Endothelial cell of umbilical vein (primary cell): ENCODE measurements at regions not wholly inside any gene's neighbourhood (a gene's known extent, or its start where the extent isn't known, plus 50 kb on each side); places are given as distances from the start of the nearest gene placed in this dataset.

ENCODE experiments used
- BruUV-seq: library from RNA; stranded (reverse); fragments of 400-500 nt; replicated peaks from 2 replicates; lab custom pipeline; 2021; lab: Mats Ljungman, UMichigan
- CTCF ChIA-PET: fragments of 300-600, 350-600 bp; sonication (Branson Sonifier 250); formaldehyde crosslinking; loops from one replicate; lab custom pipeline; 2021; ENCODE audit warnings: antibody characterized with exemption, inconsistent platforms; lab: Charles Lee
- POLR2A ChIA-PET: fragments of 300-600, 350-600 bp; sonication (Branson Sonifier 250); formaldehyde crosslinking; loops from one replicate; lab custom pipeline; 2021; ENCODE audit warnings: antibody characterized with exemption, inconsistent platforms; lab: Charles Lee
- DNase-seq: peaks from one replicate; pipeline ENCODE4 v3.0.0-alpha.2; 2011; ENCODE audit warnings: low read depth, low spot score
- FAIRE-seq: peaks from 2 replicates; lab custom pipeline; 2011; peaks lifted over from hg19 to GRCh38; lab: Jason Lieb, UNC
- H2AFZ ChIP-seq: 2 replicates; pipeline ENCODE4 v1.6.0; 2012; ENCODE audit warnings: low read depth, low read length, control low read depth, inconsistent platforms
- H3K27ac ChIP-seq: 2 replicates; pipeline ENCODE4 v1.5.1; 2011; ENCODE audit warnings: low read depth, mild to moderate bottlenecking, control low read depth, low read length, moderate library complexity; ENCODE audit not compliant: insufficient read depth
- H3K27me3 ChIP-seq, 2 experiments: 2 replicates each; pipeline versions ENCODE4 v1.6.0 to v1.6.1; 2011; ENCODE audit warnings: low read length in 2 of 2, mixed read lengths in 1 of 2; ENCODE audit not compliant: control insufficient read depth in 2 of 2, insufficient read depth in 2 of 2
- H3K36me3 ChIP-seq, 2 experiments: 2 replicates in 1 of 2; 3 replicates in 1 of 2; pipeline ENCODE4 v1.5.1; 2011; ENCODE audit warnings: low read length in 2 of 2, mild to moderate bottlenecking in 1 of 2, moderate library complexity in 1 of 2; ENCODE audit not compliant: control insufficient read depth in 2 of 2, insufficient read depth in 2 of 2; ENCODE audit errors: extremely low read depth in 1 of 2
- H3K4me1 ChIP-seq: 3 replicates; pipeline ENCODE4 v1.5.1; 2011; ENCODE audit warnings: mild to moderate bottlenecking, low read length; ENCODE audit not compliant: control insufficient read depth, insufficient read depth; ENCODE audit errors: extremely low read depth
- H3K4me2 ChIP-seq: 2 replicates; pipeline ENCODE4 v1.6.1; 2011; ENCODE audit warnings: low read length, control low read depth, mixed read lengths; ENCODE audit not compliant: insufficient read depth
- H3K4me3 ChIP-seq, 3 experiments: fragments of 200-600 bp in 1 of 3; sonication (generic), shearing (Covaris generic) in 1 of 3; replicated peaks in 1 of 3; 2 replicates each; pipeline ENCODE4 v1.5.1; 2011 to 2016; ENCODE audit warnings: control low read depth in 3 of 3, low read length in 3 of 3, mild to moderate bottlenecking in 2 of 3, inconsistent platforms in 1 of 3, low read depth in 1 of 3, moderate library complexity in 1 of 3; ENCODE audit not compliant: insufficient read depth in 1 of 3
- H3K79me2 ChIP-seq: 2 replicates; pipeline ENCODE4 v1.6.0; 2012; ENCODE audit warnings: low read length, inconsistent platforms; ENCODE audit not compliant: control insufficient read depth, insufficient read depth
- H3K9ac ChIP-seq: replicated peaks from 2 replicates; pipeline ENCODE3; 2011; ENCODE audit warnings: low read length, control low read depth; ENCODE audit not compliant: insufficient read depth; ENCODE audit errors: extremely low read depth
- H3K9me1 ChIP-seq: replicated peaks from 3 replicates; pipeline ENCODE4 v1.6.0; 2011; ENCODE audit warnings: mild to moderate bottlenecking, low read length; ENCODE audit not compliant: control insufficient read depth, insufficient read depth; ENCODE audit errors: extremely low read depth
- H3K9me3 ChIP-seq: replicated peaks from 2 replicates; pipeline ENCODE4 v1.5.1; 2012; ENCODE audit warnings: low read length, inconsistent platforms; ENCODE audit not compliant: control insufficient read depth, insufficient read depth
- H4K20me1 ChIP-seq: replicated peaks from 2 replicates; pipeline ENCODE3; 2011; ENCODE audit warnings: mild to moderate bottlenecking, low read length; ENCODE audit not compliant: control insufficient read depth, insufficient read depth; ENCODE audit errors: extremely low read depth
- EZH2 ChIP-seq: IDR thresholded peaks from 2 replicates; pipeline ENCODE4 v1.6.1; 2012; ENCODE audit warnings: borderline replicate concordance, low read depth, mild to moderate bottlenecking, moderate library complexity, low read length, inconsistent platforms; ENCODE audit not compliant: severe bottlenecking
- FOS ChIP-seq: IDR thresholded peaks from 2 replicates; pipeline ENCODE4 v1.6.1; 2011; ENCODE audit warnings: mild to moderate bottlenecking, low read length, moderate library complexity, borderline replicate concordance; ENCODE audit not compliant: insufficient read depth
- GATA2 ChIP-seq: IDR thresholded peaks from 2 replicates; pipeline ENCODE4 v1.7.0; 2011; ENCODE audit warnings: low read depth, mild to moderate bottlenecking, moderate library complexity, mixed read lengths, low read length; ENCODE audit not compliant: insufficient read length, insufficient read depth
- JUN ChIP-seq: IDR thresholded peaks from 2 replicates; pipeline ENCODE4 v1.6.1; 2011; ENCODE audit warnings: borderline replicate concordance, low read depth; ENCODE audit not compliant: insufficient read length, insufficient read depth
- MAX ChIP-seq: IDR thresholded peaks from 2 replicates; pipeline ENCODE4 v1.6.1; 2011; ENCODE audit not compliant: insufficient read depth, insufficient read length
- MYC ChIP-seq: IDR thresholded peaks from one replicate; pipeline ENCODE4 v1.6.1; 2011; ENCODE audit warnings: mild to moderate bottlenecking, low read depth, low read length
- POLR2A ChIP-seq: IDR thresholded peaks from 2 replicates; pipeline ENCODE4 v1.6.1; 2012; ENCODE audit warnings: low read depth, mild to moderate bottlenecking, control low read depth, low read length
- POLR2AphosphoS5 ChIP-seq: IDR thresholded peaks from 2 replicates; pipeline ENCODE4 v1.6.1; 2012; ENCODE audit warnings: low read depth, mild to moderate bottlenecking, control low read depth, low read length, moderate library complexity; ENCODE audit not compliant: insufficient read depth
- dilution Hi-C: fragments of 300-500 bp; cut with MboI; formaldehyde crosslinking; loops from one replicate; pipeline ENCODE4 v1.15.0; 2019; ENCODE audit warnings: low sequenced_read_pairs; ENCODE audit not compliant: extremely low pct_ligation_motif_present
- intact Hi-C: fragments of 100-400 bp; cut with micrococcal nuclease; formaldehyde crosslinking; loops from one replicate; pipeline ENCODE4 v1.10.0; 2022
- TF ChIP-seq, protein P1 (sequence below), 2 donors: IDR thresholded peaks; 1 replicate in 1 of 2; 2 replicates in 1 of 2; pipeline ENCODE4 v1.5.1; 2011; ENCODE audit warnings: low read length in 2 of 2, mild to moderate bottlenecking in 2 of 2, moderate library complexity in 2 of 2, control low read depth in 1 of 2, inconsistent platforms in 1 of 2, low read depth in 1 of 2; ENCODE audit not compliant: insufficient read depth in 1 of 2; ENCODE audit errors: extremely low read depth in 1 of 2

GRCh38 chr4:3869661-3870566 lies 103.7 kb downstream of the ADRA2C start:
- Histone ChIP-seq H3K4me2 (no peak overlapping the region), H3K27me3 (peaks cover 10 to 12% of the 10 kb centered on the region in 2 experiments), H4K20me1 (no peaks in the 10 kb centered on the region), H3K36me3 (no peaks in the 10 kb centered on the region), H3K79me2 (no peaks in the 10 kb centered on the region), H3K9me3 (no peaks in the 10 kb centered on the region), H3K9me1 (no peaks in the 10 kb centered on the region), H2AFZ (no peak overlapping the region), H3K9ac (no peak overlapping the region), H3K4me3 (no peak overlapping the region), H3K27ac (no peak overlapping the region), H3K4me1 (no peaks in the 10 kb centered on the region)
- ChIA-PET POLR2A (no interaction called here), CTCF (interaction anchor here (2.5 kb wide), 1 partner anchor 11 kb away, joined by 9 read pairs; no protein-coding TSS in a partner anchor)
- DNase-seq (no peak), FAIRE-seq (no peak)
- intact Hi-C loops (no loop called here), dilution Hi-C loops (no loop called here)
- TF ChIP-seq POLR2AphosphoS5 (no peak), MYC (no peak), EZH2 (no peak), POLR2A (no peak), MAX (no peak), JUN (no peak), FOS (no peak), GATA2 (no peak)
- TF ChIP-seq, protein P1, sequence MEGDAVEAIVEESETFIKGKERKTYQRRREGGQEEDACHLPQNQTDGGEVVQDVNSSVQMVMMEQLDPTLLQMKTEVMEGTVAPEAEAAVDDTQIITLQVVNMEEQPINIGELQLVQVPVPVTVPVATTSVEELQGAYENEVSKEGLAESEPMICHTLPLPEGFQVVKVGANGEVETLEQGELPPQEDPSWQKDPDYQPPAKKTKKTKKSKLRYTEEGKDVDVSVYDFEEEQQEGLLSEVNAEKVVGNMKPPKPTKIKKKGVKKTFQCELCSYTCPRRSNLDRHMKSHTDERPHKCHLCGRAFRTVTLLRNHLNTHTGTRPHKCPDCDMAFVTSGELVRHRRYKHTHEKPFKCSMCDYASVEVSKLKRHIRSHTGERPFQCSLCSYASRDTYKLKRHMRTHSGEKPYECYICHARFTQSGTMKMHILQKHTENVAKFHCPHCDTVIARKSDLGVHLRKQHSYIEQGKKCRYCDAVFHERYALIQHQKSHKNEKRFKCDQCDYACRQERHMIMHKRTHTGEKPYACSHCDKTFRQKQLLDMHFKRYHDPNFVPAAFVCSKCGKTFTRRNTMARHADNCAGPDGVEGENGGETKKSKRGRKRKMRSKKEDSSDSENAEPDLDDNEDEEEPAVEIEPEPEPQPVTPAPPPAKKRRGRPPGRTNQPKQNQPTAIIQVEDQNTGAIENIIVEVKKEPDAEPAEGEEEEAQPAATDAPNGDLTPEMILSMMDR (IDR thresholded peaks at IDR 0.05; ENCODE audit: extremely low read depth in 1 of 2, insufficient read depth in 1 of 2, low read depth in 1 of 2, low read length in 2 of 2): no peak
- no TSS peak for BruUV-seq
